H1 (cell line): ENCODE measurements at regions not wholly inside any gene's neighbourhood (a gene's known extent, or its start where the extent isn't known, plus 50 kb on each side); places are given as distances from the start of the nearest gene placed in this dataset.

Experiments used
- CEBPB ChIP-seq: IDR thresholded peaks from 2 replicates; pipeline ENCODE4 v1.6.1; 2012; ENCODE audit warnings: low read depth, low read length
- CHD1 ChIP-seq: IDR thresholded peaks from 2 replicates; pipeline ENCODE4 v1.6.1; 2012; ENCODE audit warnings: low read depth, low read length, improper control_type of control experiment
- CHD2 ChIP-seq: IDR thresholded peaks from 2 replicates; pipeline ENCODE4 v1.6.1; 2012; ENCODE audit warnings: low read length, improper control_type of control experiment
- GABPA ChIP-seq: IDR thresholded peaks from 2 replicates; pipeline ENCODE4 v1.6.1; 2011; ENCODE audit warnings: mild to moderate bottlenecking, low read length, moderate library complexity, borderline replicate concordance; ENCODE audit not compliant: insufficient read depth
- GTF2F1 ChIP-seq: IDR thresholded peaks from 2 replicates; pipeline ENCODE4 v1.6.1; 2012; ENCODE audit warnings: low read depth, low read length, improper control_type of control experiment, borderline replicate concordance
- JUN ChIP-seq: IDR thresholded peaks from 2 replicates; pipeline ENCODE4 v1.6.1; 2011; ENCODE audit warnings: low read depth, mild to moderate bottlenecking, improper control_type of control experiment, low read length
- MAFK ChIP-seq: IDR thresholded peaks from 2 replicates; pipeline ENCODE4 v1.6.1; 2012; ENCODE audit warnings: low read depth, mild to moderate bottlenecking, improper control_type of control experiment, low read length
- SIRT6 ChIP-seq: IDR thresholded peaks from one replicate; pipeline ENCODE4 v1.7.1; 2012; ENCODE audit warnings: low read length, inconsistent platforms
- TF ChIP-seq, protein P1 (sequence below): fragments of 300-600 bp; sonication (generic); IDR thresholded peaks from 2 replicates; pipeline ENCODE4 v1.7.1; 2012; ENCODE audit warnings: low read length, moderate library complexity, mild to moderate bottlenecking, inconsistent platforms; ENCODE audit not compliant: insufficient replicate concordance
- TF ChIP-seq, protein P2 (sequence below): IDR thresholded peaks from 2 replicates; pipeline ENCODE4 v1.6.1; 2012; ENCODE audit warnings: inconsistent platforms
- TF ChIP-seq, protein P3 (sequence below): IDR thresholded peaks from 2 replicates; pipeline ENCODE4 v1.6.1; 2011; ENCODE audit warnings: low read depth, mild to moderate bottlenecking, low read length; ENCODE audit not compliant: insufficient read depth

DNA sequence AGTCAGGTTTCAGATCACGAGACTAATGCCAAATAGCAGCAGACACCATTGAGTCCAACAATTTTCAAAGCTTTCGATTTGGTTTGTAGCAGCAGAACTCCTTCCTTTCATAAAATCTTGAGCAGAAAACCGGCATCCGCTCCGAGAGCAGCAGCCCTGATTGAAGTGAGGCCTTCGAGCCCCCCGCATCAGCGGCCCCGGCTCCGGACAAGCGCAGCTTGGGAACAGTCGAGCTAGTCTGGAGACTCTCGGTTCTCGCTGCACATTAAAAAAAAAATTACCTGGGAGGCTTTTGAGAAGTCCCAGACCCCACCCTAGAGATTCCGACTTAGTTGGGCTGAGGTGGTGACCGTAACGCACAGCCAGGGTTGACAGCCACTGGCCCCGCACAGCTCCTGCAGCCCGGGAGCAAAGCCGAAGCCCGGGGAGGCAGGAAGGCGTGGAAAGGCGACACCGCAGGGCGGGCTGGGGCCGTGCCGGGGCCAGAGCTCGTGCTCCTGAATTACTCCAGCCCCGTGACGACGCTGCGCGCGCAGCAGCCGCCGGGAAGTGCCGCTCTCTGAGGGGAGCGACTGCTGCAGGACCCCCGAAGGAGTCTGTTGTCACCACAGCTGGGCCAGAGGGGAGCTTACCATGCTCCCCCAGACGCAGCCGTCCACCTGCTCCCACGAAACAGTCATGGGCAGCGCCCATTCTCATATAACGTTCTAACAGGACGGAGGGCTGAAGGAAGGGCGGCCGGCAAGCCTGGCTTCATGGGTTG, 57.8 kb downstream of the SPATA19 start (continued):
- TF ChIP-seq, protein P1, sequence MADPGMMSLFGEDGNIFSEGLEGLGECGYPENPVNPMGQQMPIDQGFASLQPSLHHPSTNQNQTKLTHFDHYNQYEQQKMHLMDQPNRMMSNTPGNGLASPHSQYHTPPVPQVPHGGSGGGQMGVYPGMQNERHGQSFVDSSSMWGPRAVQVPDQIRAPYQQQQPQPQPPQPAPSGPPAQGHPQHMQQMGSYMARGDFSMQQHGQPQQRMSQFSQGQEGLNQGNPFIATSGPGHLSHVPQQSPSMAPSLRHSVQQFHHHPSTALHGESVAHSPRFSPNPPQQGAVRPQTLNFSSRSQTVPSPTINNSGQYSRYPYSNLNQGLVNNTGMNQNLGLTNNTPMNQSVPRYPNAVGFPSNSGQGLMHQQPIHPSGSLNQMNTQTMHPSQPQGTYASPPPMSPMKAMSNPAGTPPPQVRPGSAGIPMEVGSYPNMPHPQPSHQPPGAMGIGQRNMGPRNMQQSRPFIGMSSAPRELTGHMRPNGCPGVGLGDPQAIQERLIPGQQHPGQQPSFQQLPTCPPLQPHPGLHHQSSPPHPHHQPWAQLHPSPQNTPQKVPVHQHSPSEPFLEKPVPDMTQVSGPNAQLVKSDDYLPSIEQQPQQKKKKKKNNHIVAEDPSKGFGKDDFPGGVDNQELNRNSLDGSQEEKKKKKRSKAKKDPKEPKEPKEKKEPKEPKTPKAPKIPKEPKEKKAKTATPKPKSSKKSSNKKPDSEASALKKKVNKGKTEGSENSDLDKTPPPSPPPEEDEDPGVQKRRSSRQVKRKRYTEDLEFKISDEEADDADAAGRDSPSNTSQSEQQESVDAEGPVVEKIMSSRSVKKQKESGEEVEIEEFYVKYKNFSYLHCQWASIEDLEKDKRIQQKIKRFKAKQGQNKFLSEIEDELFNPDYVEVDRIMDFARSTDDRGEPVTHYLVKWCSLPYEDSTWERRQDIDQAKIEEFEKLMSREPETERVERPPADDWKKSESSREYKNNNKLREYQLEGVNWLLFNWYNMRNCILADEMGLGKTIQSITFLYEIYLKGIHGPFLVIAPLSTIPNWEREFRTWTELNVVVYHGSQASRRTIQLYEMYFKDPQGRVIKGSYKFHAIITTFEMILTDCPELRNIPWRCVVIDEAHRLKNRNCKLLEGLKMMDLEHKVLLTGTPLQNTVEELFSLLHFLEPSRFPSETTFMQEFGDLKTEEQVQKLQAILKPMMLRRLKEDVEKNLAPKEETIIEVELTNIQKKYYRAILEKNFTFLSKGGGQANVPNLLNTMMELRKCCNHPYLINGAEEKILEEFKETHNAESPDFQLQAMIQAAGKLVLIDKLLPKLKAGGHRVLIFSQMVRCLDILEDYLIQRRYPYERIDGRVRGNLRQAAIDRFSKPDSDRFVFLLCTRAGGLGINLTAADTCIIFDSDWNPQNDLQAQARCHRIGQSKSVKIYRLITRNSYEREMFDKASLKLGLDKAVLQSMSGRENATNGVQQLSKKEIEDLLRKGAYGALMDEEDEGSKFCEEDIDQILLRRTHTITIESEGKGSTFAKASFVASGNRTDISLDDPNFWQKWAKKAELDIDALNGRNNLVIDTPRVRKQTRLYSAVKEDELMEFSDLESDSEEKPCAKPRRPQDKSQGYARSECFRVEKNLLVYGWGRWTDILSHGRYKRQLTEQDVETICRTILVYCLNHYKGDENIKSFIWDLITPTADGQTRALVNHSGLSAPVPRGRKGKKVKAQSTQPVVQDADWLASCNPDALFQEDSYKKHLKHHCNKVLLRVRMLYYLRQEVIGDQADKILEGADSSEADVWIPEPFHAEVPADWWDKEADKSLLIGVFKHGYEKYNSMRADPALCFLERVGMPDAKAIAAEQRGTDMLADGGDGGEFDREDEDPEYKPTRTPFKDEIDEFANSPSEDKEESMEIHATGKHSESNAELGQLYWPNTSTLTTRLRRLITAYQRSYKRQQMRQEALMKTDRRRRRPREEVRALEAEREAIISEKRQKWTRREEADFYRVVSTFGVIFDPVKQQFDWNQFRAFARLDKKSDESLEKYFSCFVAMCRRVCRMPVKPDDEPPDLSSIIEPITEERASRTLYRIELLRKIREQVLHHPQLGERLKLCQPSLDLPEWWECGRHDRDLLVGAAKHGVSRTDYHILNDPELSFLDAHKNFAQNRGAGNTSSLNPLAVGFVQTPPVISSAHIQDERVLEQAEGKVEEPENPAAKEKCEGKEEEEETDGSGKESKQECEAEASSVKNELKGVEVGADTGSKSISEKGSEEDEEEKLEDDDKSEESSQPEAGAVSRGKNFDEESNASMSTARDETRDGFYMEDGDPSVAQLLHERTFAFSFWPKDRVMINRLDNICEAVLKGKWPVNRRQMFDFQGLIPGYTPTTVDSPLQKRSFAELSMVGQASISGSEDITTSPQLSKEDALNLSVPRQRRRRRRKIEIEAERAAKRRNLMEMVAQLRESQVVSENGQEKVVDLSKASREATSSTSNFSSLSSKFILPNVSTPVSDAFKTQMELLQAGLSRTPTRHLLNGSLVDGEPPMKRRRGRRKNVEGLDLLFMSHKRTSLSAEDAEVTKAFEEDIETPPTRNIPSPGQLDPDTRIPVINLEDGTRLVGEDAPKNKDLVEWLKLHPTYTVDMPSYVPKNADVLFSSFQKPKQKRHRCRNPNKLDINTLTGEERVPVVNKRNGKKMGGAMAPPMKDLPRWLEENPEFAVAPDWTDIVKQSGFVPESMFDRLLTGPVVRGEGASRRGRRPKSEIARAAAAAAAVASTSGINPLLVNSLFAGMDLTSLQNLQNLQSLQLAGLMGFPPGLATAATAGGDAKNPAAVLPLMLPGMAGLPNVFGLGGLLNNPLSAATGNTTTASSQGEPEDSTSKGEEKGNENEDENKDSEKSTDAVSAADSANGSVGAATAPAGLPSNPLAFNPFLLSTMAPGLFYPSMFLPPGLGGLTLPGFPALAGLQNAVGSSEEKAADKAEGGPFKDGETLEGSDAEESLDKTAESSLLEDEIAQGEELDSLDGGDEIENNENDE, result no peak
- no peak for TF ChIP-seq SIRT6
- TF ChIP-seq CHD2, result no peak
- no peak for TF ChIP-seq JUN
- TF ChIP-seq, protein P2, sequence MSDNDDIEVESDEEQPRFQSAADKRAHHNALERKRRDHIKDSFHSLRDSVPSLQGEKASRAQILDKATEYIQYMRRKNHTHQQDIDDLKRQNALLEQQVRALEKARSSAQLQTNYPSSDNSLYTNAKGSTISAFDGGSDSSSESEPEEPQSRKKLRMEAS, result peak; percentile 98
- no peak for TF ChIP-seq GTF2F1
- TF ChIP-seq MAFK, result no peak
- TF ChIP-seq, protein P3, sequence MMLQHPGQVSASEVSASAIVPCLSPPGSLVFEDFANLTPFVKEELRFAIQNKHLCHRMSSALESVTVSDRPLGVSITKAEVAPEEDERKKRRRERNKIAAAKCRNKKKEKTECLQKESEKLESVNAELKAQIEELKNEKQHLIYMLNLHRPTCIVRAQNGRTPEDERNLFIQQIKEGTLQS, result no peak
- no peak for TF ChIP-seq CHD1
- no peak for TF ChIP-seq CEBPB
- no peak for TF ChIP-seq GABPA
